Right lobe of liver (tissue), 6 donors: ENCODE measurements at regions not wholly inside any gene's neighbourhood (a gene's known extent, or its start where the extent isn't known, plus 50 kb on each side); places are given as distances from the start of the nearest gene placed in this dataset.
A peak's percentile ranks its signal among the peaks of the same experiment; 100 is the strongest.

Experiments used
- ATAC-seq, 4 donors: fragments of 200-7000 bp; cut with Tn5 transposase; one replicate each; pipeline ENCODE4 v1.9.1; 2020; ENCODE audit warnings: mild to moderate bottlenecking in 4 of 4, moderate library complexity in 4 of 4
- DNase-seq, 3 donors: peaks; one replicate each; pipeline ENCODE4 v3.0.0-alpha.2; 2020
- H3K27ac ChIP-seq, 3 donors: fragments of 200-600 bp; one replicate each; pipeline ENCODE4 v1.8.0; 2022
- H3K27me3 ChIP-seq, 2 donors: fragments of 200-600 bp; one replicate each; pipeline ENCODE4 v1.8.0; 2022
- H3K36me3 ChIP-seq, 4 donors: fragments of 200-600 bp; sonication (generic) in 1 of 4; one replicate each; pipeline versions ENCODE4 v1.5.1 to v1.8.0; 2017 to 2022; ENCODE audit warnings: control low read depth in 1 of 4
- H3K4me1 ChIP-seq, 4 donors: fragments of 200-600 bp; sonication (generic) in 1 of 4; one replicate each; pipeline versions ENCODE4 v1.5.1 to v1.8.0; 2017 to 2022; ENCODE audit warnings: control low read depth in 1 of 4
- H3K4me3 ChIP-seq, 3 donors: fragments of 200-600 bp; one replicate each; pipeline ENCODE4 v1.8.0; 2022
- H3K9me3 ChIP-seq, 4 donors: fragments of 200-600 bp; sonication (generic) in 1 of 4; one replicate each; pipeline versions ENCODE4 v1.5.1 to v1.8.0; 2017 to 2022; ENCODE audit warnings: control low read depth in 1 of 4
- CTCF ChIP-seq, 4 donors: fragments of 200-600 bp in 3 of 4; fragments of 450-650 bp in 1 of 4; IDR thresholded peaks; one replicate each; pipeline versions ENCODE4 v1.5.1 to v1.8.0; 2016 to 2022; ENCODE audit warnings: antibody characterized with exemption in 4 of 4, mild to moderate bottlenecking in 2 of 4
- POLR2A ChIP-seq: fragments of 450-650 bp; IDR thresholded peaks from one replicate; pipeline ENCODE4 v1.6.1; 2017; ENCODE audit warnings: antibody characterized with exemption, mild to moderate bottlenecking
- WGBS: methylation state at CpG from one replicate; pipeline ENCODE4 v1.1.6; 2018; ENCODE audit warnings: low coverage, low lambda C conversion rate; ENCODE audit not compliant: insufficient coverage; ENCODE audit errors: missing lambda C conversion rate; 5-methylcytosine and 5-hydroxymethylcytosine counted together
- intact Hi-C, 2 donors: fragments of 100-400 bp; cut with DNase I; formaldehyde crosslinking; loops; one replicate each; pipeline versions ENCODE4 v1.11.2 to v1.14.1; 2022
- donor health status: DM: no; HTN: yes; CAD: no.
- donor health status: DM: no; HTN: no; CAD: no.
- donor health status: DM: no; HTN: no; CAD: no.
- donor health status: DM: no; HTN: yes; CAD: no.
- donor health status: DM: no; HTN: yes; CAD: no.

- H3K9me3 ChIP-seq, result no peaks in the 10 kb centered on the region
- TF ChIP-seq CTCF (IDR thresholded peaks at IDR 0.05), result no peak
- TF ChIP-seq POLR2A, result no peak
- ATAC-seq, result no peak
- no peak overlapping the region for H3K27ac ChIP-seq
- no peaks in the 10 kb centered on the region for H3K4me1 ChIP-seq
- DNase-seq, result no peak
- intact Hi-C loops, result no loop called here
- H3K27me3 ChIP-seq, result no peaks in the 10 kb centered on the region
- no peaks in the 10 kb centered on the region for H3K36me3 ChIP-seq
- H3K4me3 ChIP-seq, result no peak overlapping the region
These were observed 281.4 kb downstream of the DMRT2 start for GRCh38 chr9:1331546-1332038.

- H3K27me3 ChIP-seq, result no peaks in the 10 kb centered on the region
- 61% methylated on average over 3 of the region's 3 CpGs for WGBS
- H3K9me3 ChIP-seq, result no peaks in the 10 kb centered on the region
- ATAC-seq (no peak), DNase-seq (no peak)
- TF ChIP-seq CTCF (IDR thresholded peaks at IDR 0.05) (no peak), POLR2A (no peak)
- H3K27ac ChIP-seq, result no peak overlapping the region
- no peak overlapping the region for H3K4me3 ChIP-seq
- no peaks in the 10 kb centered on the region for H3K36me3 ChIP-seq
- intact Hi-C loops, result no loop called here
- H3K4me1 ChIP-seq, result peaks cover 0 to 1% (median 0%) of the 10 kb centered on the region in 4 donors
These were observed 282.0 kb downstream of the DMRT2 start for GRCh38 chr9:1332156-1332555.

GRCh38 chr9:1335174-1335573, 285.0 kb downstream of the DMRT2 start:
- ATAC-seq, result no peak
- intact Hi-C loops, result no loop called here

GRCh38 chr9:1337169-1337568, 287.0 kb downstream of the DMRT2 start:
- Histone ChIP-seq H3K36me3 (no peaks in the 10 kb centered on the region), H3K27ac (no peak overlapping the region), H3K4me3 (no peak overlapping the region), H3K27me3 (no peaks in the 10 kb centered on the region), H3K4me1 (peaks cover 0 to 5% (median 0%) of the 10 kb centered on the region in 4 donors), H3K9me3 (no peaks in the 10 kb centered on the region)
- WGBS, result 18% methylated on average over 2 of the region's 2 CpGs
- TF ChIP-seq POLR2A (no peak), CTCF (IDR thresholded peaks at IDR 0.05) (peak in 3 of 4 donors; percentile 30 to 34 (median 32))
- DNase-seq, result no peak
- peak; percentile 44 to 72 (median 66) for ATAC-seq
- intact Hi-C loops, result no loop called here

More at GRCh38 chr9:1335174-1335573, 285.0 kb downstream of the DMRT2 start:
- Histone ChIP-seq H3K4me3 (no peak overlapping the region), H3K9me3 (no peaks in the 10 kb centered on the region), H3K27ac (no peak overlapping the region), H3K27me3 (no peaks in the 10 kb centered on the region), H3K36me3 (no peaks in the 10 kb centered on the region), H3K4me1 (peaks cover 0 to 5% (median 0%) of the 10 kb centered on the region in 4 donors)
- TF ChIP-seq CTCF (IDR thresholded peaks at IDR 0.05) (no peak), POLR2A (no peak)
- WGBS, result 87% methylated on average over 3 of the region's 4 CpGs
- no peak for DNase-seq

- Histone ChIP-seq H3K9me3 (no peaks in the 10 kb centered on the region), H3K27ac (no peak overlapping the region), H3K4me3 (no peak overlapping the region), H3K27me3 (no peaks in the 10 kb centered on the region), H3K36me3 (no peaks in the 10 kb centered on the region), H3K4me1 (peaks cover 0 to 5% (median 0%) of the 10 kb centered on the region in 4 donors)
- DNase-seq (no peak), ATAC-seq (no peak)
- TF ChIP-seq CTCF (IDR thresholded peaks at IDR 0.05) (no peak), POLR2A (no peak)
- intact Hi-C loops, result no loop called here
These were observed 290.2 kb downstream of the DMRT2 start for GRCh38 chr9:1340390-1340789.
